Endothelial cell of umbilical vein (primary cell): ENCODE measurements at regions not wholly inside any gene's neighbourhood (a gene's known extent, or its start where the extent isn't known, plus 50 kb on each side); places are given as distances from the start of the nearest gene placed in this dataset.

ENCODE experiments used
- BruUV-seq: library from RNA; stranded (reverse); fragments of 400-500 nt; replicated peaks from 2 replicates; lab custom pipeline; 2021; lab: Mats Ljungman, UMichigan
- CTCF ChIA-PET: fragments of 300-600, 350-600 bp; sonication (Branson Sonifier 250); formaldehyde crosslinking; loops from one replicate; lab custom pipeline; 2021; ENCODE audit warnings: antibody characterized with exemption, inconsistent platforms; lab: Charles Lee
- POLR2A ChIA-PET: fragments of 300-600, 350-600 bp; sonication (Branson Sonifier 250); formaldehyde crosslinking; loops from one replicate; lab custom pipeline; 2021; ENCODE audit warnings: antibody characterized with exemption, inconsistent platforms; lab: Charles Lee
- DNase-seq: peaks from one replicate; pipeline ENCODE4 v3.0.0-alpha.2; 2011; ENCODE audit warnings: low read depth, low spot score
- FAIRE-seq: peaks from 2 replicates; lab custom pipeline; 2011; peaks lifted over from hg19 to GRCh38; lab: Jason Lieb, UNC
- H2AFZ ChIP-seq: 2 replicates; pipeline ENCODE4 v1.6.0; 2012; ENCODE audit warnings: low read depth, low read length, control low read depth, inconsistent platforms
- H3K27ac ChIP-seq: 2 replicates; pipeline ENCODE4 v1.5.1; 2011; ENCODE audit warnings: low read depth, mild to moderate bottlenecking, control low read depth, low read length, moderate library complexity; ENCODE audit not compliant: insufficient read depth
- H3K27me3 ChIP-seq, 2 experiments: 2 replicates each; pipeline versions ENCODE4 v1.6.0 to v1.6.1; 2011; ENCODE audit warnings: low read length in 2 of 2, mixed read lengths in 1 of 2; ENCODE audit not compliant: control insufficient read depth in 2 of 2, insufficient read depth in 2 of 2
- H3K36me3 ChIP-seq, 2 experiments: 2 replicates in 1 of 2; 3 replicates in 1 of 2; pipeline ENCODE4 v1.5.1; 2011; ENCODE audit warnings: low read length in 2 of 2, mild to moderate bottlenecking in 1 of 2, moderate library complexity in 1 of 2; ENCODE audit not compliant: control insufficient read depth in 2 of 2, insufficient read depth in 2 of 2; ENCODE audit errors: extremely low read depth in 1 of 2
- H3K4me1 ChIP-seq: 3 replicates; pipeline ENCODE4 v1.5.1; 2011; ENCODE audit warnings: mild to moderate bottlenecking, low read length; ENCODE audit not compliant: control insufficient read depth, insufficient read depth; ENCODE audit errors: extremely low read depth
- H3K4me2 ChIP-seq: 2 replicates; pipeline ENCODE4 v1.6.1; 2011; ENCODE audit warnings: low read length, control low read depth, mixed read lengths; ENCODE audit not compliant: insufficient read depth
- H3K4me3 ChIP-seq, 3 experiments: fragments of 200-600 bp in 1 of 3; sonication (generic), shearing (Covaris generic) in 1 of 3; replicated peaks in 1 of 3; 2 replicates each; pipeline ENCODE4 v1.5.1; 2011 to 2016; ENCODE audit warnings: control low read depth in 3 of 3, low read length in 3 of 3, mild to moderate bottlenecking in 2 of 3, inconsistent platforms in 1 of 3, low read depth in 1 of 3, moderate library complexity in 1 of 3; ENCODE audit not compliant: insufficient read depth in 1 of 3
- H3K79me2 ChIP-seq: 2 replicates; pipeline ENCODE4 v1.6.0; 2012; ENCODE audit warnings: low read length, inconsistent platforms; ENCODE audit not compliant: control insufficient read depth, insufficient read depth
- H3K9ac ChIP-seq: replicated peaks from 2 replicates; pipeline ENCODE3; 2011; ENCODE audit warnings: low read length, control low read depth; ENCODE audit not compliant: insufficient read depth; ENCODE audit errors: extremely low read depth
- H3K9me1 ChIP-seq: replicated peaks from 3 replicates; pipeline ENCODE4 v1.6.0; 2011; ENCODE audit warnings: mild to moderate bottlenecking, low read length; ENCODE audit not compliant: control insufficient read depth, insufficient read depth; ENCODE audit errors: extremely low read depth
- H3K9me3 ChIP-seq: replicated peaks from 2 replicates; pipeline ENCODE4 v1.5.1; 2012; ENCODE audit warnings: low read length, inconsistent platforms; ENCODE audit not compliant: control insufficient read depth, insufficient read depth
- H4K20me1 ChIP-seq: replicated peaks from 2 replicates; pipeline ENCODE3; 2011; ENCODE audit warnings: mild to moderate bottlenecking, low read length; ENCODE audit not compliant: control insufficient read depth, insufficient read depth; ENCODE audit errors: extremely low read depth
- EZH2 ChIP-seq: IDR thresholded peaks from 2 replicates; pipeline ENCODE4 v1.6.1; 2012; ENCODE audit warnings: borderline replicate concordance, low read depth, mild to moderate bottlenecking, moderate library complexity, low read length, inconsistent platforms; ENCODE audit not compliant: severe bottlenecking
- FOS ChIP-seq: IDR thresholded peaks from 2 replicates; pipeline ENCODE4 v1.6.1; 2011; ENCODE audit warnings: mild to moderate bottlenecking, low read length, moderate library complexity, borderline replicate concordance; ENCODE audit not compliant: insufficient read depth
- GATA2 ChIP-seq: IDR thresholded peaks from 2 replicates; pipeline ENCODE4 v1.7.0; 2011; ENCODE audit warnings: low read depth, mild to moderate bottlenecking, moderate library complexity, mixed read lengths, low read length; ENCODE audit not compliant: insufficient read length, insufficient read depth
- JUN ChIP-seq: IDR thresholded peaks from 2 replicates; pipeline ENCODE4 v1.6.1; 2011; ENCODE audit warnings: borderline replicate concordance, low read depth; ENCODE audit not compliant: insufficient read length, insufficient read depth
- MYC ChIP-seq: IDR thresholded peaks from one replicate; pipeline ENCODE4 v1.6.1; 2011; ENCODE audit warnings: mild to moderate bottlenecking, low read depth, low read length
- POLR2A ChIP-seq: IDR thresholded peaks from 2 replicates; pipeline ENCODE4 v1.6.1; 2012; ENCODE audit warnings: low read depth, mild to moderate bottlenecking, control low read depth, low read length
- POLR2AphosphoS5 ChIP-seq: IDR thresholded peaks from 2 replicates; pipeline ENCODE4 v1.6.1; 2012; ENCODE audit warnings: low read depth, mild to moderate bottlenecking, control low read depth, low read length, moderate library complexity; ENCODE audit not compliant: insufficient read depth
- dilution Hi-C: fragments of 300-500 bp; cut with MboI; formaldehyde crosslinking; loops from one replicate; pipeline ENCODE4 v1.15.0; 2019; ENCODE audit warnings: low sequenced_read_pairs; ENCODE audit not compliant: extremely low pct_ligation_motif_present
- intact Hi-C: fragments of 100-400 bp; cut with micrococcal nuclease; formaldehyde crosslinking; loops from one replicate; pipeline ENCODE4 v1.10.0; 2022
- TF ChIP-seq, protein P1 (sequence below): IDR thresholded peaks from 2 replicates; pipeline ENCODE4 v1.6.1; 2011; ENCODE audit not compliant: insufficient read depth, insufficient read length
- TF ChIP-seq, protein P2 (sequence below), 2 donors: IDR thresholded peaks; 1 replicate in 1 of 2; 2 replicates in 1 of 2; pipeline ENCODE4 v1.5.1; 2011; ENCODE audit warnings: low read length in 2 of 2, mild to moderate bottlenecking in 2 of 2, moderate library complexity in 2 of 2, control low read depth in 1 of 2, inconsistent platforms in 1 of 2, low read depth in 1 of 2; ENCODE audit not compliant: insufficient read depth in 1 of 2; ENCODE audit errors: extremely low read depth in 1 of 2

DNA sequence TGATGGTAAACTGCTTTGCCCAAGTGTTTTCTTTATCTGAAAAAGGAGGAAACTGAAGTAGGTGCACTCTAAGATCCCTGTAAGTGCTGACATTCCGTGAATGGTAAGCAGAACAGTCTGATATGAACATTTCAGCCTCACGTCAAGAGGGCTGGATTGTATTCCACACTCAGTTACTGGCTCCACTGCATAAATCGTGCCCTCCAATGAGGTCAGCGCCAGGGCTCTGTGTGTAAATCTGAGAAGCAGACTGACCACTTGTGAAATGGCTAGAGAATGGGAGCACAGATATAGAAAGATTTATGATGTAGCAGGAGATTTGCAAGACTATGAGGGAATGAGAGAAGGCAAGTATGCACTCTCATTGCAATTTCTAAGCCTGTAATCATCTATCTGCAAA lies 153.0 kb downstream of the ICOS start:
- CTCF ChIA-PET = no interaction called here
- TF ChIP-seq EZH2 = no peak
- no peak for TF ChIP-seq POLR2AphosphoS5
- TF ChIP-seq GATA2 = no peak
- TF ChIP-seq, protein P1, sequence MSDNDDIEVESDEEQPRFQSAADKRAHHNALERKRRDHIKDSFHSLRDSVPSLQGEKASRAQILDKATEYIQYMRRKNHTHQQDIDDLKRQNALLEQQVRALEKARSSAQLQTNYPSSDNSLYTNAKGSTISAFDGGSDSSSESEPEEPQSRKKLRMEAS = no peak
- TF ChIP-seq, protein P2, sequence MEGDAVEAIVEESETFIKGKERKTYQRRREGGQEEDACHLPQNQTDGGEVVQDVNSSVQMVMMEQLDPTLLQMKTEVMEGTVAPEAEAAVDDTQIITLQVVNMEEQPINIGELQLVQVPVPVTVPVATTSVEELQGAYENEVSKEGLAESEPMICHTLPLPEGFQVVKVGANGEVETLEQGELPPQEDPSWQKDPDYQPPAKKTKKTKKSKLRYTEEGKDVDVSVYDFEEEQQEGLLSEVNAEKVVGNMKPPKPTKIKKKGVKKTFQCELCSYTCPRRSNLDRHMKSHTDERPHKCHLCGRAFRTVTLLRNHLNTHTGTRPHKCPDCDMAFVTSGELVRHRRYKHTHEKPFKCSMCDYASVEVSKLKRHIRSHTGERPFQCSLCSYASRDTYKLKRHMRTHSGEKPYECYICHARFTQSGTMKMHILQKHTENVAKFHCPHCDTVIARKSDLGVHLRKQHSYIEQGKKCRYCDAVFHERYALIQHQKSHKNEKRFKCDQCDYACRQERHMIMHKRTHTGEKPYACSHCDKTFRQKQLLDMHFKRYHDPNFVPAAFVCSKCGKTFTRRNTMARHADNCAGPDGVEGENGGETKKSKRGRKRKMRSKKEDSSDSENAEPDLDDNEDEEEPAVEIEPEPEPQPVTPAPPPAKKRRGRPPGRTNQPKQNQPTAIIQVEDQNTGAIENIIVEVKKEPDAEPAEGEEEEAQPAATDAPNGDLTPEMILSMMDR (IDR thresholded peaks at IDR 0.05; ENCODE audit: extremely low read depth in 1 of 2, insufficient read depth in 1 of 2, low read depth in 1 of 2, low read length in 2 of 2) = no peak
- TF ChIP-seq FOS = no peak
- no peak for TF ChIP-seq JUN
- TF ChIP-seq POLR2A = no peak
- no peak for TF ChIP-seq MYC
- DNase-seq = no peak
- Histone ChIP-seq H3K27ac (no peak overlapping the region), H3K4me1 (no peaks in the 10 kb centered on the region), H3K4me2 (no peak overlapping the region), H3K9me3 (no peaks in the 10 kb centered on the region), H3K9me1 (no peaks in the 10 kb centered on the region), H3K9ac (no peak overlapping the region), H3K27me3 (peaks cover 0 to 2% of the 10 kb centered on the region in 2 experiments), H4K20me1 (no peaks in the 10 kb centered on the region), H2AFZ (no peak overlapping the region), H3K4me3 (no peak overlapping the region), H3K36me3 (no peaks in the 10 kb centered on the region), H3K79me2 (no peaks in the 10 kb centered on the region)
- POLR2A ChIA-PET = no interaction called here
- FAIRE-seq = no peak
- intact Hi-C loops (no loop called here), dilution Hi-C loops (no loop called here)
- no TSS peak for BruUV-seq
